ENCODE measurements at regions not wholly inside any gene's neighbourhood (a gene's known extent, or its start where the extent isn't known, plus 50 kb on each side); places are given as distances from the start of the nearest gene placed in this dataset.

DNA sequence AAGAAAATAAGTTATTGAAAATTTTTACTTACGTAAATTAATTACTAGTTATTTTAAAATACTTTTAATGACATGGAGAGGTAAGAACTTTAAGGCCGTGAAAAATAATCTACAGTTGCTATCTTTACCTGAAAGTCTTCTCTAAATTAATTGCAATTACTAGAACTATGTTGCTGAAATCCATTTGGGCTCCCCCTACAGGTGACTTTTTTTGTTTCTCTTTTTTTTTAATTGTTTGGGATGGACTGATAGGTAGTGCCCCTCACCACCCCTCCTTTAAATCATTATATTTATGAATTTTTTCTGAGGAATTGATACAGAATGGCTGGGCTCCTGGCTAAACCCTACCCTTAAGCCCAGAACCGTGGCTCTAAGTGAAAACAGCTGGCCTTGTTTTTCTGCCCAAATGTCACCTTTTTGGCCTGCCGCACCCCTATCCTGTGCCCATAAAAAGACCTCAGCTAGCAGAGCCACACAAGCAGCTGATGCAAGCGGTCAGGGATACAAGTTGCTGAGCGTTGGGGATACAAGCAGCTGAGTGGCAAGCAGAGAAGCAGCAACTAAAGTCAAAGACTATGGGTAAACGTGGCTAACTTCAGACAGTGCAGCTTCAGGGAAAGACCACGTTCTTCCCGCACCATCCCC, 315.2 kb upstream of the ACO1 start:
- TF ChIP-seq BRF1 (IDR thresholded peaks at IDR 0.05; ENCODE audit: borderline replicate concordance, extremely low read depth, insufficient read length) (no peak), CTCF (IDR thresholded peaks at IDR 0.05 in 2 of 3, conservative IDR thresholded peaks at IDR 0.05 in 1 of 3; ENCODE audit: insufficient read depth in 2 of 3, low read depth in 1 of 3, low read length in 3 of 3) (peak in 1 of 3 experiments; percentile 9; a peak in 1 of 6 replicates), SMC3 (conservative IDR thresholded peaks at IDR 0.05; ENCODE audit: insufficient read depth, low read depth, low read length) (no peak), ZNF354B (CRISPR knock-in tag; IDR thresholded peaks at IDR 0.05) (no peak), EZH2 (IDR thresholded peaks at IDR 0.05; ENCODE audit: borderline replicate concordance, low read depth, low read length) (no peak)
- TF ChIP-seq, protein P1, sequence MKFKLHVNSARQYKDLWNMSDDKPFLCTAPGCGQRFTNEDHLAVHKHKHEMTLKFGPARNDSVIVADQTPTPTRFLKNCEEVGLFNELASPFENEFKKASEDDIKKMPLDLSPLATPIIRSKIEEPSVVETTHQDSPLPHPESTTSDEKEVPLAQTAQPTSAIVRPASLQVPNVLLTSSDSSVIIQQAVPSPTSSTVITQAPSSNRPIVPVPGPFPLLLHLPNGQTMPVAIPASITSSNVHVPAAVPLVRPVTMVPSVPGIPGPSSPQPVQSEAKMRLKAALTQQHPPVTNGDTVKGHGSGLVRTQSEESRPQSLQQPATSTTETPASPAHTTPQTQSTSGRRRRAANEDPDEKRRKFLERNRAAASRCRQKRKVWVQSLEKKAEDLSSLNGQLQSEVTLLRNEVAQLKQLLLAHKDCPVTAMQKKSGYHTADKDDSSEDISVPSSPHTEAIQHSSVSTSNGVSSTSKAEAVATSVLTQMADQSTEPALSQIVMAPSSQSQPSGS (CRISPR knock-in tag; IDR thresholded peaks at IDR 0.05): no peak

Measured in K562 (cell line).